ENCODE measurements at regions not wholly inside any gene's neighbourhood (a gene's known extent, or its start where the extent isn't known, plus 50 kb on each side); places are given as distances from the start of the nearest gene placed in this dataset.

GRCh38 chr1:188888386-188888785, 1589.3 kb downstream of the BRINP3 start:
- peaks cover 0 to 14% (median 0%) of the 10 kb centered on the region in 8 donors for H3K9me3 ChIP-seq
- intact Hi-C loops (cut with DNase I; ENCODE audit: low total_unique reads): no loop called here

DNA sequence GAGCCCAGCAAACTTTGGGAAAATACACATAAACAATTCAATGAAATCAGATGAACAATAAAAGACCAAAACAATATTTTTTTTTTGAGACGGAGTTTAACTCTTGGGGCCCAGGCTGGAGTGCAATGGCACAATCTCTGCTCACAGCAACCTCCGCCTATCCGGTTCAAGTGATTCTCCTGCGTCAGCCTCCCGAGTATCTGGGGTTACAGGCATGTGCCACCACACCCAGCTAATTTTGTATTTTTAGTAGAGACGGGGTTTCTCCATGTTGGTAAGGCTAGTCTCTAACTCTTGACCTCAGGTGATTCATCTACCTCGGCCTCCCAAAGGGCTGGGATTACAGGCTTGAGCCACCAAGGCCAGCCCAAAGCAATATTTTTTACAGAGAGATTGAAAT, 1588.5 kb downstream of the BRINP3 start:
- Histone ChIP-seq H3K9me3 (peaks cover 0 to 14% (median 0%) of the 10 kb centered on the region in 8 donors), H3K36me3 (no peaks in the 10 kb centered on the region), H3K4me1 (no peaks in the 10 kb centered on the region), H3K27ac (no peak overlapping the region), H3K27me3 (replicated peaks in 1 of 7) (no peaks in the 10 kb centered on the region), H3K4me3 (no peak overlapping the region)
- TF ChIP-seq CTCF (IDR thresholded peaks at IDR 0.05 in 8 of 11, conservative IDR thresholded peaks at IDR 0.05 in 3 of 11): no peak
- DNase-seq: no peak
- intact Hi-C loops (cut with DNase I; ENCODE audit: low total_unique reads): no loop called here
- 84 to 90% (median 88%) methylated on average over 7 of the region's 7 CpGs for WGBS, 5 donors

More at GRCh38 chr1:188888386-188888785, 1589.3 kb downstream of the BRINP3 start:
- DNase-seq: no peak
- WGBS, 5 donors: 58 to 77% (median 61%) methylated on average over 3 of the region's 3 CpGs
- Histone ChIP-seq H3K4me1 (no peaks in the 10 kb centered on the region), H3K27ac (no peak overlapping the region), H3K36me3 (no peaks in the 10 kb centered on the region), H3K27me3 (replicated peaks in 1 of 7) (no peaks in the 10 kb centered on the region), H3K4me3 (no peak overlapping the region)
- no peak for TF ChIP-seq POLR2A (IDR thresholded peaks at IDR 0.05)
- TF ChIP-seq CTCF (IDR thresholded peaks at IDR 0.05 in 8 of 11, conservative IDR thresholded peaks at IDR 0.05 in 3 of 11): no peak
- TF ChIP-seq POLR2AphosphoS5 (IDR thresholded peaks at IDR 0.05): no peak

DNA sequence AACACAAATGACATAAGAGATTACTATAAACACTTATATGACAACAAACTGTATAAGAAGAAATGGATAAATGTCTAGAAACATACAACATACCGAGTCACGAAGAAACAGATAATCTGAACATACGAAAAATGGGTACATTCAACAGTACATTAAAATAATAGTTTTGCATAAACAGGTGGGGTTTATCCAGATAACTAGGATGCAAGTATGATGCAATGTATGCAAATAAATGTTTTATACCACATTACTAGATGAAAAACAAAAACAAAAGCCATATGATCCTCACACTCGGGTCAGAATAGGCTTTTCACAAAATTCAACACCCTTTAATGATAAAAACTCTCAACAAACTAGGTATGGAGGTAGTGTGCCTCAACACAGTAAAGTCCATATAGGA, 1585.7 kb downstream of the BRINP3 start:
- WGBS, 5 donors: 84 to 91% (median 87%) methylated on average over 4 of the region's 4 CpGs
- no peaks in the 10 kb centered on the region for H3K4me1 ChIP-seq
- H3K27ac ChIP-seq: no peak overlapping the region

GRCh38 chr1:188895611-188896010, 1582.1 kb downstream of the BRINP3 start:
- Histone ChIP-seq H3K9me3 (peaks cover 0 to 15% (median 0%) of the 10 kb centered on the region in 8 donors), H3K4me1 (no peaks in the 10 kb centered on the region), H3K36me3 (no peaks in the 10 kb centered on the region), H3K27me3 (replicated peaks in 1 of 7) (no peaks in the 10 kb centered on the region), H3K27ac (no peak overlapping the region), H3K4me3 (no peak overlapping the region)
- DNase-seq: no peak
- intact Hi-C loops (cut with DNase I; ENCODE audit: low total_unique reads): no loop called here
- 70 to 79% (median 72%) methylated on average over 3 of the region's 3 CpGs for WGBS, 5 donors
- no peak for TF ChIP-seq CTCF (IDR thresholded peaks at IDR 0.05 in 8 of 11, conservative IDR thresholded peaks at IDR 0.05 in 3 of 11)
- TF ChIP-seq POLR2A (IDR thresholded peaks at IDR 0.05): no peak
- TF ChIP-seq POLR2AphosphoS5 (IDR thresholded peaks at IDR 0.05): no peak

More for the DNA sequence above, 1585.7 kb downstream of the BRINP3 start:
- H3K27me3 ChIP-seq (replicated peaks in 1 of 7): no peaks in the 10 kb centered on the region
- H3K36me3 ChIP-seq: no peaks in the 10 kb centered on the region
- H3K9me3 ChIP-seq: peaks cover 0 to 11% (median 4%) of the 10 kb centered on the region in 8 donors
- TF ChIP-seq POLR2AphosphoS5 (IDR thresholded peaks at IDR 0.05) (no peak), CTCF (IDR thresholded peaks at IDR 0.05 in 8 of 11, conservative IDR thresholded peaks at IDR 0.05 in 3 of 11) (no peak), POLR2A (IDR thresholded peaks at IDR 0.05) (no peak)
- no peak overlapping the region for H3K4me3 ChIP-seq
- DNase-seq: no peak
- intact Hi-C loops (cut with DNase I; ENCODE audit: low total_unique reads): no loop called here
